Esophagus squamous epithelium (tissue), 4 donors: ENCODE measurements at regions not wholly inside any gene's neighbourhood (a gene's known extent, or its start where the extent isn't known, plus 50 kb on each side); places are given as distances from the start of the nearest gene placed in this dataset.

Experiments
- CTCF ChIP-seq, 6 experiments: fragments of 450-650 bp in 4 of 6; fragments of 200-600 bp in 2 of 6; sonication (generic) in 2 of 6; IDR thresholded peaks; one replicate each; pipeline ENCODE4 v1.5.1; 2016 to 2019; ENCODE audit warnings: antibody characterized with exemption in 6 of 6, mild to moderate bottlenecking in 4 of 6, moderate library complexity in 4 of 6
- POLR2A ChIP-seq, 4 donors: fragments of 450-650 bp; IDR thresholded peaks; one replicate each; pipeline ENCODE4 v1.6.1; 2017; ENCODE audit warnings: antibody characterized with exemption in 4 of 4, mild to moderate bottlenecking in 4 of 4, moderate library complexity in 3 of 4

DNA sequence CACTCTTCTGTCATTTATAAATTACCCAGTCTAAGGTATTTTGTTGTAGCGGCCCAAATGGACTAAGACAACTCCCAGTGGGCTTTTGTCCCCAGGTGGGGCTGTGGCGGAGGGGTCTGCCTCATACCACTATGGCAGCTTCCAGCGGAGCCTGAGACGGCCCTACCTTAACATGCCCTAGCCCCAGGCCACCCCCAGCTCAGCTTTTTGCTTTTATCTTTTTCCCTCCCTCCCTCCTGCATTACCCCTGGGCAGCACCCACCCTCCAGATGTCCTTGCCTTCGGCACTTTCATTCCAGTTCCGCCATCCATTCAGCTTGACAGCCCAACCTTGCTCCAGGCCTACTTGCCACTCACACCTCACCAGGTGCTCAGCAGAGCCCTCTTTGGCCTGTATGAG, 307.3 kb downstream of the PTPRU start:
- TF ChIP-seq CTCF (IDR thresholded peaks at IDR 0.05) (no peak), POLR2A (IDR thresholded peaks at IDR 0.05) (no peak)
